ENCODE measurements at regions not wholly inside any gene's neighbourhood (a gene's known extent, or its start where the extent isn't known, plus 50 kb on each side); places are given as distances from the start of the nearest gene placed in this dataset.
"Not testable (repeated sequence)": the region's sequence is repeated elsewhere in the genome, so short reads cannot be mapped to it uniquely, and the experiment has no call there.

DNA sequence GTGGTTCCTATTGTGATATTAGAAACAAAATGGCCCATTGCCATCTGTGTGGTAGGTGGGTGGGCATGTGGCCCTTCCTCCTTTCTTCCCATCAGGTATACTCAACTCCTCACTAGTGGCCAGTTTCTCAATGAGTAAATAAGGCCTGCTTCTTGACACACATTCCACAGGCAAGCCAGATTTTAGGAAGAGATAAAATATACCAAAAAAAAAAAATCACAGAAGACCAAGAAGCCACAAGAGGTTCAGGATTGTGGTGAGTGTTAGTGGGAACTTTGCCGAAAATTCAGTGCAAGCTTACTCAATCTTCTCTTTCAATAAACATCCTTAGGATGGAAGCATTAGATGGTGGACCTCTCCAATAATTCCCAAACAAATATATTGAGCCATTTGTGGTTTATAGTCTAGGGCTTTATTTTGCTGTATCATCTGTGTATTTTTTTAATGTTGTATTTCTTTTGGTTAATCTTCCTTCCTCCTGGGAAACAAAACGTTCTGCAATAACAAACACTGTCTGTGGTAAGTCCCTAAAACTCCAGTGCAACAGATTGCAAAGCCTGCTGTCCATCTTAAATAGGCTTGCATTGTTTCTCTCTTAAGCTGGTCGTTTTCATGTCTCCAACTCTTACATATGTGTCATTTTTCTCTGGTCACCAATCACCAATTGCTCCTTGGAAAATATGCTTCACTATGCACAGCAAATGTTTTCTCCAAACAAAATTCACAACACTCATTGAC lies 289.9 kb upstream of the KITLG start:
- DNase-seq, result no peak

DNA sequence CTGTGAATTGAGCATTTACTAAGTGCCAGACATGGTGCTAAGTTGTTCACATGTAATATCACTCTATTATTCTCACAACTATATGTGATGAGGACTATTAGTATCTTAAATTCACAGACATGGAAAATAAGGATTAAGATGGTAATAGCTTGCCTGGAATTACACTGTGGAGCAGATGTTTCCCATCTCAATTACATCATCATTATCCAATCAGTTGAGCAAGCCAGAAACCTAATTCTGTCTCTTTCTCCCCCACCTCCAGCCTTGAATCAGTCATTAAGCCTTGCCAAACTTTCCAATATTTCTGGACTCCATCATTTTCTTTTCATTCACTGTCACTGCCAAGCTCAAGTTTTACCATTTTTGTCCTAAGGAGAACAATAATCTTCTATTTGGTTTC lies 287.8 kb upstream of the KITLG start:
- DNase-seq, result peak; percentile 11

DNA sequence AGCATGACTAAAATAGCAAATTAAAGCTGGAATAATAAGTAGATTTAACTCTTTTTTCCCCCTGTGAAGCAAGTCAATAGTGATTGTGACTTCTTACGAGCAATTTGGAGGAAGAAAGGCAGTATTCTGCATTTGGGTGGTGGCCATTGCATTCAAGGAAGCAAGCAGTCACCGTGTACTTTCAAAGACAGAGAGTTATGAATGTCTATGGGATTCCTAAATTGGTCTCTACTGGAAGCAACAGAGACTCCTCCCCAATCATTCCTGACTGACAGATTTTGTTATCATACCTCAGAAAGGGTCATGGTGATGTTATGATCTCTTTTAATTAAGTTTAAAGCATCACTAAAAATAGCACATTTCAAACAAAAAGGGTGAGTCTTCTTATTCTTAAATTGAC lies 287.2 kb upstream of the KITLG start:
- DNase-seq, result no peak

DNA sequence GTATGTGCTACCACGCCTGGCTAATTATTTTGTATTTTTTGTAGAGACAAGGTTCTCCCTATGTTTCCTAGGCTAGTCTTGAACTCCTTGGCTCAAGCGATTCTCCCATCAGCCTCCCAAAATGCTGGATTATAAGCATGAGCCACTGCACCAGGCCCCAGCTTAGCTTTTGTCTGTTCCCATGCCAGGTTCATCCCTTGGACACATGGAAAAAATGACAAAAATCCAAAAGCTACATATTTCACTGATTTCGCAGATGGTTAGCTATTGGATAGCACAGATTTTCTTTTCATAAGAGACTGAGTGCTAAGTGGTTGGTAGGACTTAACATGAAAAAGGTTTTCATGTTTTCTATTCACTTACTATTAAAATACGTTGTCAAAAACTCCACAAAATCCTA lies 286.6 kb upstream of the KITLG start:
- DNase-seq, result no peak

DNA sequence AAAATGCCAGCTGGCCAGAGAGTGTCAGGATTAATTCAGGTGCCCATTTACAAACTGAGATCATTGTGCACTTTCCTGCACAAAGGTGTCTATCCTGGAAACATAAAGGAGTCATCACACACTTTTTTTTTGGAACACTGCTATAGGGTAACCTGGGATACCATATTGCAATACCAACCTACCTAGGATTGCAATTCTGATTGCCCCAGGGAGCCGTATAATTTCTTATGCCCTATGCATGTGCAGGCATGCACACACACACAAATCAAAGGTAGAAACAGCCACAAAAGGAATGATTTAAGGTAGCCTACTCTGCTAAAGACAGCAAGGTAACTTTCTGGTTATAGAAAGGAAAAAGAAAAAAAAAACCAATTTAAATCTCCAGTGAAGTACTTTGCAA lies 285.3 kb upstream of the KITLG start:
- peak; percentile 34 for DNase-seq

DNA sequence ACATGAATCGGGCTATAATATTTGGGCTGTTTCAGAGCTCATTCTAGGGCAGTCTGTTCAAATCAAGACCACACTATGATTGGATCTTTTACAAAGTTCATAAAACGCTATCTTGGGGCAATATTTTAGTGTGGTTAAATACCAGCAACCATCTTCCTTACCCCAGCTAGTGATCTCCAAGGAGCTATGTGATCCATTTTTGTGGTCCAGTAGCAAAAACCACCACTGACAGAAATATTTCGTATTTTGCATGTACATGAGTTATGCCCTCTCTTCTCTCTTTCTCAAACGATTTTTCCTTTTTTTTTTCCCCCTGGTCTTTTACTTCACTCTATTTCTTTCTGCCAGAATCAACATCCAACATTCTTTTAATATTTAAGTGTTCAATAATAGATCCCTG lies 280.6 kb upstream of the KITLG start:
- no peak for DNase-seq

DNA sequence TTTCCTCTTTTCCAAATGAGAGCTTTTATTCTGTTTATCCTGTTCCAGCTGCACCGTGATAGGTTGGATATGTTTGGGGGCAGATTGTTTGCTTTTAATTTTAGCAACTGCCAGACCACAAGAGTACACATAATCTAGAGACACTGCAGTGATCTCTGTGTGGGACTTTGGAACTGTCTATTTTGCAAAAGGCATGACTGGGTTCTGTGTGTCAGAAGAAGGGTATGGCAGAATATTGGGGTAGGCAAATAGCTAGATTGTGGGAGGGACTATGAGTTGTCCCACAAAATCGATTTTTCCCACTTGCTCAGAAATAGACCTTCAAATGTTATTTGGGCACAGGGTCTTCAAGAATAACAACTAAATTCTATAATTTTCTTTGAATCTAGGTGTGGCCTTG lies 275.9 kb upstream of the KITLG start:
- no peak for DNase-seq

DNA sequence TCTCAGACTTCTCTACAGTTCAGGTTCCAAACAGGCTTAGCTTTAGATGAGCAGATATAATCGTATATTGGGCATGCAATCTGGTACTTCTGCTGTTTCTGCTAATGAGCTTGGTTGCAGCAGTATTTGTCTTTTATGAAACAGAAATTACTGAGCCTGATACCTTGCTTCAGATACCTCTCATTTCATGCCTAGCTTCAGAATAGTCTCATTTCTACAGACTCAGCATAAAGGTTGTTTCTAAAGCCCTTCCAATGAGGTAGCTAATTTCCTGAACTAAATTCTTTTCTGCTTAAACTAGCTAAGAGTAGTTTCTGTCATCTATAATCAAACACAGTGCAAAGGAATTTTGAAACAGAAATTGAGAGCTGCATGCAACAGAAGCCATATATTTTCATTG lies 275.0 kb upstream of the KITLG start:
- no peak for DNase-seq

DNA sequence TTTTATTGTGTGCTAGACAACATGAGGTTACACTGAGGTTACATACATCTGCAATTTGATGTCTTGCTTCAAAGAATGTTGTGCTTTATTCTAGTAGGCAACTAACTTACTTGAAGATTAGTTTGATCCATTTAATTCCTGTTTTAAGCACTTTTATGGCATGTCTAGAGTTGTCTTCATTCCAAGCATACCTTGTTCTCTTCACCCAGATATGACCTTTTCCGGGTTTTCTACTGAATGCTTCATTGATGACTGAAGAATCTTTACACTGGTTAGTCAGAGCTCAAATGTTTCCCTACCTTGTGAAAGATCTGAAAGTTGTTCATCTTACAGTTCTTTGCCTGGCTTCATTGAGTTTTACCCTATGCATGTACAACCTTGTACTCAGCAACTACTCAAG lies 274.0 kb upstream of the KITLG start:
- DNase-seq, result no peak

DNA sequence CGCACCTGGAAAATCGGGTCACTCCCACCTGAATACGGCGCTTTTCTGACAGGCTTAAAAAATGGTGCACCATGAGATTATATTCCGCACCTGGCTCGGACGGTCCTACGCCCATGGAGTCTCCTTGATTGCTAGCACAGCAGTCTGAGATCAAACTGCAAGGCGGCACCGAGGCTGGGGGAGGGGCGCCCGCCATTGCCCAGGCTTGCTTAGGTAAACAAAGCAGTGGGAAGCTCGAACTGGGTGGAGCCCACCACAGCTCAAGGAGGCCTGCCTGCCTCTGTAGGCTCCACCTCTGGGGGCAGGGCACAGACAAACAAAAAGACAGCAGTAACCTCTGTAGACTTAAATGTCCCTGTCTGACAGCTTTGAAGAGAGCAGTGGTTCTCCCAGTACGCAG lies 267.0 kb upstream of the KITLG start:
- peak; percentile 60 for DNase-seq

DNA sequence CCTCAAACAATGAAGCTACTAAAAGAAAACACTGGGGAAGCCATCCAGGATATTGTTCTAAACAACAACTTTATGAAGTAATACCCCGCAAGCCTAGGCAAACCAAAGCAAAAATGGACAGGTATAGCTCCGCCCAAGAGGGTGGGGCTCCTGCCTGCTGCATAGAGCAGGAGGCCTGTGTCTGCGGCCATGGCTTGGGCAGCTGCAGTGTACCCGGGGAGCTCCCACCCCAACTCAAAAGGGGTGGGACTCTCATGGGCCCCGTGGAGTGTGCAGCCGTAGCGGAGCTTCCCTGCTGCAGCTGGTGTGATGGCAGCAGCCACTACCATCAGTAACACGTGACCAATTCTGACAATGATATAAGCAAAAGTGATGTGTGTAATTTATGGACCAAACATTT lies 264.2 kb upstream of the KITLG start:
- peak; percentile 18 for DNase-seq

DNA sequence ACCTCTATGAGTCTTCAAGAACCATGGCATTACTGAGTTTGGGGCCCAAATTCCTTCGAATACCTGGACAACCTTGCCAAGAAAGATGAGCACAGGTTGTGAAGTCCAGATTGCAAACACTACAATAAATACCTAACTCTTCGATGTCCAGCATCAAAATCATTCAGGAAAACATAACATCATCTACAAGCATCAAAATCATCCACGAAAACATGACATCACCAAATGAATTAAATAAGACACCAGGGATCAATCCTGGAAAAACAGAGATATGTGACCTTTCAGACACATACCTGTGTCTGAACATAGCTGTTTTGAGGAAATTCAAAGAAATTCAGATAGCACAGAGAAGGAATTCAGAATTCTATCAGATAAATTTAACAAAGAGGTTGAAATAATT lies 262.0 kb upstream of the KITLG start:
- no peak for DNase-seq

DNA sequence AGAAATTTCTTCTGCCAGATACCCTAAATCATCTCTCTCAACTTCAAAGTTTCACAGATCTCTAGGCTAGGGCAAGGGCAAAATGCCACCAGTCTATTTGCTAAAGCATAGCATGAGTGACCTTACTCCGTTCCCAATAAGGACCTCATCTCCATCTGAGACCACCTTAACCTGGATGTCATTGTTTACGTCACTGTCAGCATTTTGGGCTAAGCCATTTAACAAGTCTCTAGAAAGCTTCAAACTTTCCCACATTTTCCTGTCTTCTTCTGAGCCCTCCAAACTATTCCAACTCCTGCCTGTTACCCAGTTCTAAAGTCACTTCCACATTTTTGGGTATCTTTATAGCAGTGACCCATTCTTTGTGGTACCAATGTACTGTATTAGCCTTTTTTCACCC lies 259.2 kb upstream of the KITLG start:
- no peak for DNase-seq

DNA sequence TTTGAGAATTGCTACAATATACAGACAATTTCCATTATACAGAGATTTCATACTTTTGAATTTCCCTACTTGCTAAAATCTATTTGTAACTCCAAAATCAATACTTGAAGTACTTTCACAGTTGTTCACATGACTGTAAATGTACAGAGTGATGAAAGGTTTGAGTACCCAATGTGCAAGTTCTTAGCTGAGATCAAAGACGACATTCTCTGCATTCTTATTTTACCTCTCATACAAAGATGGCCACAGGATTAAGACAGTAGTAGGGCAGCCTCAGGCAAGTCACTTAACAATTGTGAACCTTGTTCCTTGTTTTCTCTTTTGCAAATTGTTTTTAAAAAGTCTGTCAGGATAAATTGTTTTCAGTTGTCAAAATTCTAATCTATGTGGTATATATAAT lies 255.9 kb upstream of the KITLG start:
- DNase-seq, result no peak

DNA sequence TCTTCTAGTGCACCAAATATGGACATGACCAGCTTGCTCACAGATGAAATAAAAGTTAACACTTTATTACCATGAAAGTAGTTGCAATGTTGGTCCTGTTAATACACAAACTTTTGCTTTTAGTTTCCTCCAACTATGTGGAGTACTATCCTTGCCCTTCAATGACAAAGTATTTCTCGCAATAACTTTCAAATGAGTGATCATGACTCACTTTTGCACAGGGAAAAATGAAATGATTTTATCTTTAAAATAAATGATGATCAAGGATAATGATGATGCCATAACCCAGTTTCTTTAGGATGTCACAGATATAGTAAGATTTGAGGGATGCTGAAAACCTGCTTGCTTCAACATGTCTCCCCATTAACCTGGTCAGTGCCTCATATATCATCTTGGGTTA lies 254.0 kb upstream of the KITLG start:
- no peak for DNase-seq

DNA sequence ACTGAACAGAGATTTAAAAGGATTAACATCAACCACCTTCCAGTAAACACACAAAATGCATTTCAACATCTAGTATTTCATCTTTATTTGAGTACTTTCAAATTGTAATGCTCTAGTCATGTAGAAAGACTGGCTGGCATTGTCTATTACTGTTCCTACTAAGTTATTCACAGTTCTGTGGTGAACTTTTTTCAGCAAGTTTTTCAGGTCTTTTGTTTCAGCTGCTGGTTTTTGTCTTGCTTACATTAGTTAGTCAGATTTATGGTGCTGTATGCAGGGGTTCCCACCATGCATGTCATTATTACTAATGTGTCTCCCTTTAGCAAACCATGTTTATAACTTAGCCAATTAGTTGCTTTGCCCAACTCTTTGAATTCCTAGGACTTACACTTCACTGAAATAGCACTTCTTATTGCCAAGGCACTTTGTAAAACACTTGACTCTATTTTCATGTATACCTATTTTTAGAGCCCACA lies 253.4 kb upstream of the KITLG start:
- DNase-seq, result no peak

DNA sequence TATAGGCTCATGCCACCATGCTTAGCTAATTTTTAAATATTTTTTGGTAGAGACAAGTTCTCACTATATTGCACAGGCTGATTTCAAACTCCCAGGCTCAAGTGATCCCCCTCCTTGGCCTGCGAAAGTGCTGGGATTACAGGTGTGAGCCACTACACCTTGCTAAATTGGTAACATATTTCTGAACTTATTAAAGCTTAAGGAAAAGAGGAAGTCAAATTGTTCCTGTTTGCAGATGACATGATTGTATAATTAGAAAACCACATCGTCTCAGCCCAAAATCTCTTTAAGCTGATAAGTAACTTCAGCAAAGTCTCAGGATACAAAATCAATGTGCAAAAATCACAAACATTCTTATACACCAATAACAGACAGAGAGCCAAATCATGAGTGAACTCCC lies 248.3 kb upstream of the KITLG start:
- not testable (repeated sequence) for DNase-seq

DNA sequence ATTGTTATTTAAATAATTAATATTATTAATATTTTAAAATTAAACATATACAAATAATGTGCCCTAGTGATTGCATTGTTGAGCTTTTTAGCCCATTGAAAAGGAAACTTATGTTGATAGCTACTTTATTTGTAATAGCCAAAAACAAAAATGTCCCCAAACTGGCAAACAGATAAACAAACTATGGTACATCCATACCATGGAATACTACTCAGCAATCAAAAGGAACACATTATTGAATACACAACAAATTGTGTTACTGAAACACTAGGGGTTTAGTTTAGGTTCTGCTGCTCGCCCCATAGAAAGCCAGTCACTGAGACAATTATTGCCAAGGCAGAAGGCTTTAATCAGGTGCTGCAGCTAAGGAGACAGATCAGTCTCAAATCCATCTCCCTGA lies 239.7 kb upstream of the KITLG start:
- no peak for DNase-seq

DNA sequence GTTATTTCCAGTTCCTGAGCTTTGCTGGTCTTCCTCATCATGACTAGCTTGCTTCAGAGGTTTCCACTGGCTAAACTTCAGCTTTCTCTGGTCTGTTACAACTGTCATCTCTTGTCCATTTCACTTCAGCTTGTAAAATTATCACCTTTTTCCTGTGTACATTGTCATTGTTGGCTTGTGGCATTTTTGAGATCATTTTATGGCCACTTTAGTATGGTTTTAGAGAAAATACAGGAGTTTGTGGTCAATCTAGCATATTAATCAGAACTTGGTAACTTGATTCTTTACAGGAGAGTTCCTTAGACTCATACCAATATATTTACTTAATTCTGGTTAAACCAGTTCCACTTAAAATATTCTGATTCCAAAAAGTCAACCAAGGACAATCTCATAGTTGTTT lies 235.9 kb upstream of the KITLG start:
- no peak for DNase-seq

DNA sequence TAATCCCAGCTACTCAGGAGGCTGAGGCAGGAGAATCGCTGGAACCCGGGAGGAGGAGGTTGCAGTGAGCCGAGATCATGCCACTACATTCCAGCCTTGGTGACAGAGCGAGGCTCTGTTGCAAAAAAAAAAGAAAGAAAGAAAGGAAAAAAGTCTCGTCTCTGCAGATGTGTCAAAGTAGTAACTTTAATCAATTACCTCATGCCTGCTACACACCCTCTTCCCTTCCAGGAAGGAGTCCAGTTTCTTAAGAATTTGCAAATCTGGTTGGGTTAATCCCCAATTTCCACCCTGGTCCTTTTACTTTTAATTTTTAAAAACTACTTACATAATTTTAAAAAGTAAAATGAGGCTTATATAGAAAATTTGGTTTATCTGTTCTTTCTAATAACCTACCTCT lies 234.5 kb upstream of the KITLG start:
- DNase-seq, result no peak

DNA sequence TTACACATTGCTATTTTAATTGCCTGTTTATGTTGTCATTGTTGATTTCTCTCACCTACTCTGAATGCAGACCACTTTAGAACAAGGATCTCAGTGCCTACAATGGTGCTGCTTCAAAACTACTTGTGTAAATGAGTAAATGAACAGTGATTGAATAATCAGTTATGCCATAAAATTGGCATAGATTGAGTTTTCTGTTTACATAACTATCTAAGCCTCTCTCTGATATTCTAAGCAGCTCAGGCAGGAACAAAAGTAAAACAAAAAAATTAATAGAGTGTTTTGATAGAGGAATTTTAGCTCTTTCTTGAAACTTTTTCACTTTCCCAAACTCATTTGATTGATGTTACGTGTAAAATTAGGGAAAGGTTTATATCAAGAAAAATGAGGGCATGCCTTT lies 232.3 kb upstream of the KITLG start:
- DNase-seq, result no peak

DNA sequence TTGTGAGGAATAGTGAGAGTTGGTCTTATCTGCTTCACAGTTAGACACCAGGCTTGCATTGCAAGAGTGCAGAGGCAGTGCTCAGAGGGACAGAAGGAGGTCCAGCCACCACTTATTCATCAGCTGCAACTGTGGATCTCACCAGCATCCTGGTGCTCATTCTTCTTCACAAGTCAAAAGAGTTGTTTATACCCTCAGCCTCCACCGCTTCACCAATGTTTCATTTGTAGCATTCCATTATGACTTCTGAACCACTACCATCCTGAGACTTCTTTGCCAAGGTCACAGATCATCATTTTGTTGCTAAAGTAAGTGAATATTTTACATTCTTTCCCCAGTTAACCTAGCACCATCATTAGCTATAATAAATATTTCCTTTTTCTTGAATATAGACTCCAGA lies 230.5 kb upstream of the KITLG start:
- no peak for DNase-seq

DNA sequence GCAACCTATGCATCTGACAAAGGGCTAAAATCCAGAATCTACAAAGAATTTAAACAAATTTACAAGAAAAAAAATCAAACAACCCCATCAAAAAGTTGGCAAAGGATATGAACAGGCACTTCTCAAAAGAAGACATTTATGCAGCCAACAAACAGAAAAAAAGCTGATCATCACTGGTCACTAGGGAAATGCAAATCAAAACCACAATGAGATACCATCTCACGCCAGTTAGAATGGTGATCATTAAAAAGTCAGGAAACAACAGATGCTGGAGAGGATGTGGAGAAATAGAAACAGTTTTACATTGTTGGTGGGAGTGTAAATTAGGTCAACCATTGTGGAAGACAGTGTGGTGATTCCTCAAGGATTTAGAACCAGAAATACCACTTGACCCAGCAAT lies 229.6 kb upstream of the KITLG start:
- DNase-seq, result not testable (repeated sequence)

DNA sequence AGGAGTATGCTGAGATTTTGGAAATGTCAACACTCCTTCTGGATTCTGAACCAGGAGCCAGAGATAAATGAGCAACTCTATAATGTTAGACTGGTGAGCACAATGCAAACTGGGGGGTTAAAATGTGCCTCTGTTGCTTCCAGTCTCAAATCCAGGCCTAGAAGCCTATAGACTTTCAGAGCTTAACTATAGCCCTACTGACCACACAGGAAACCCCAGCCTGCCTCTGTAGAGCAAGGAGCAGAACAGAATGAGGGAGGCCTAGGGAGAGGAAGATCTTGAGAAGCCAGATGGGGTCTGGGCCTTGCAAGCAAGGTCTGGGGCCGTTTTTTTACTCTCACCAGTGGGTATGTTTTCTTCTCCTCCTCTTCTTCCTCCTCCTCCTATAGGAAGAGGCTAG lies 225.4 kb upstream of the KITLG start:
- peak; percentile 15 for DNase-seq

DNA sequence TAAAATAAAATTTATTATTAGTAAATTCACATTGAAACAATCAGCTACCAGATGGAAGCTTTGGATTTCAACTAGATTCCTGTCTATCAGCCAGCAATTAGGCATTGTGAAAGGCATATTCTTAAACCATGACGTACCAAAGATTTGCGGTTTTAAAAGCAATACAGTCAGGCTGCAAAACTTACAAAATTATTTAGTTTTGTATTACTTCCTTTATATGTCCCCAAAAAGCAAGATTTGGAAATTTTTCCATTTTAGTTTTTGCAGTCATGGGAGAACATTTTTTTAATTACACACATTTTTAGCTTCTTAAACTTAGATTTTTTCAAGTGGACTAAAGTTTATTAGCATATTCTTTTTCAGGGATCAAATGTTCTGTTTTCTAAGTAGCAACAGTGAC lies 225.0 kb upstream of the KITLG start:
- no peak for DNase-seq

Data from NCI-H69 (cell line).